HG03025 (cell line): ENCODE measurements at regions not wholly inside any gene's neighbourhood (a gene's known extent, or its start where the extent isn't known, plus 50 kb on each side); places are given as distances from the start of the nearest gene placed in this dataset.

Experiments used
- ATAC-seq: cut with Tn5 transposase; IDR thresholded peaks from one replicate; pipeline ENCODE4 v1.9.1; 2021; ENCODE audit warnings: mild to moderate bottlenecking, moderate library complexity; ENCODE audit not compliant: unreplicated experiment, low FRiP score

GRCh38 chr3:43969944-43970343 is 271.7 kb upstream of the TOPAZ1 start:
- no peak for ATAC-seq

GRCh38 chr3:43970351-43970750 is 271.3 kb upstream of the TOPAZ1 start:
- no peak for ATAC-seq

- no peak for ATAC-seq
Measured at GRCh38 chr3:43970920-43971319, 270.8 kb upstream of the TOPAZ1 start.

- ATAC-seq: no peak
Measured at GRCh38 chr3:43971486-43971885, 270.2 kb upstream of the TOPAZ1 start.

- no peak for ATAC-seq
Measured at GRCh38 chr3:43978708-43979107, 263.0 kb upstream of the TOPAZ1 start.

- no peak for ATAC-seq
Measured at GRCh38 chr3:43979645-43980044, 262.0 kb upstream of the TOPAZ1 start.

GRCh38 chr3:43994657-43995546 is 246.8 kb upstream of the TOPAZ1 start:
- no peak for ATAC-seq

GRCh38 chr3:43995547-43996378 is 245.9 kb upstream of the TOPAZ1 start:
- no peak for ATAC-seq

- ATAC-seq: no peak
Measured at GRCh38 chr3:43996379-43997301, 245.0 kb upstream of the TOPAZ1 start.

- ATAC-seq: no peak
Measured at GRCh38 chr3:43997316-43997715, 244.4 kb upstream of the TOPAZ1 start.

- no peak for ATAC-seq
Measured at GRCh38 chr3:43997788-43998369, 243.8 kb upstream of the TOPAZ1 start.

GRCh38 chr3:43998370-43998835 is 243.3 kb upstream of the TOPAZ1 start:
- no peak for ATAC-seq

GRCh38 chr3:43998836-43999727 is 242.6 kb upstream of the TOPAZ1 start:
- no peak for ATAC-seq

- no peak for ATAC-seq
Measured at GRCh38 chr3:43999728-44000319, 241.9 kb upstream of the TOPAZ1 start.

- ATAC-seq: no peak
Measured at GRCh38 chr3:44000586-44000985, 241.1 kb upstream of the TOPAZ1 start.

- no peak for ATAC-seq
Measured at GRCh38 chr3:44001072-44001471, 240.6 kb upstream of the TOPAZ1 start.

GRCh38 chr3:44003801-44004200 is 237.9 kb upstream of the TOPAZ1 start:
- no peak for ATAC-seq

GRCh38 chr3:44011680-44012079 is 230.0 kb upstream of the TOPAZ1 start:
- ATAC-seq: no peak
